Osteocyte (in vitro differentiated cells): ENCODE measurements at regions not wholly inside any gene's neighbourhood (a gene's known extent, or its start where the extent isn't known, plus 50 kb on each side); places are given as distances from the start of the nearest gene placed in this dataset.

Experiments
- DNase-seq: peaks from one replicate; pipeline ENCODE4 v3.0.0; 2021; ENCODE audit warnings: mixed read lengths; ENCODE audit not compliant: unreplicated experiment; ENCODE audit errors: extremely low spot score
- H3K27ac Mint-ChIP-seq: one replicate; pipeline ENCODE4 v1.8.0; 2021; ENCODE audit warnings: mild to moderate bottlenecking, mixed read lengths; ENCODE audit not compliant: unreplicated experiment
- H3K27me3 Mint-ChIP-seq: one replicate; pipeline ENCODE4 v1.8.0; 2021; ENCODE audit warnings: mixed read lengths; ENCODE audit not compliant: unreplicated experiment
- H3K36me3 Mint-ChIP-seq: one replicate; pipeline ENCODE4 v1.8.0; 2021; ENCODE audit warnings: mixed read lengths; ENCODE audit not compliant: unreplicated experiment
- H3K4me1 Mint-ChIP-seq: one replicate; pipeline ENCODE4 v1.8.0; 2021; ENCODE audit warnings: mixed read lengths; ENCODE audit not compliant: unreplicated experiment
- H3K4me3 Mint-ChIP-seq: one replicate; pipeline ENCODE4 v1.8.0; 2021; ENCODE audit warnings: mild to moderate bottlenecking, moderate library complexity, mixed read lengths; ENCODE audit not compliant: unreplicated experiment
- H3K9me3 Mint-ChIP-seq: one replicate; pipeline ENCODE4 v1.8.0; 2021; ENCODE audit warnings: mixed read lengths; ENCODE audit not compliant: unreplicated experiment
- TF ChIP-seq, protein P1 (sequence below): fragments of 200-600 bp; sonication (generic); IDR thresholded peaks from 2 replicates; pipeline ENCODE4 v1.5.0; 2021; ENCODE audit warnings: antibody characterized with exemption, mild to moderate bottlenecking, moderate library complexity

DNA sequence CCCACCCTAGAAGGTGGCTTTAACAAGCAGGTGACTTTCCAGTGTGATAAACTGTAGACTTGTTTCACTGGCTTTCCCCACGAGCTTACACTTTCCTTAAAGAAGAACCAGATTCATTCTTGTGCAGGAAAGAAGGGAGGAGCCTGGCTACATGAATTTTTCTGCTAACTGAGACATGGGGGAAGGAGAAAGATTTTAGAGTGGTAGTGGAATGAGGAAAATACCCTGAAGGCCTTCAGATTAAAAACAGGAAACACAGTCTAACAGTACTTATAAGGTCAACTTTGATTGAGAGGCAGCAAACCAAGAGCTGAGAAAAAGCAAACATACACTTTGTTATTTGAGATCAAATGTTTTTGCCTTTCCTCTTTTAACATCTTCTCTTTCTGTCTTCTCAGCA, 640.9 kb upstream of the PLXNA2 start:
- Mint-ChIP-seq H3K9me3 (no peaks in the 10 kb centered on the region), H3K4me1 (peaks cover 21% of the 10 kb centered on the region), H3K27ac (no peak overlapping the region), H3K4me3 (no peak overlapping the region), H3K27me3 (peaks cover 5% of the 10 kb centered on the region), H3K36me3 (no peaks in the 10 kb centered on the region)
- no peak for DNase-seq
- TF ChIP-seq, protein P1, sequence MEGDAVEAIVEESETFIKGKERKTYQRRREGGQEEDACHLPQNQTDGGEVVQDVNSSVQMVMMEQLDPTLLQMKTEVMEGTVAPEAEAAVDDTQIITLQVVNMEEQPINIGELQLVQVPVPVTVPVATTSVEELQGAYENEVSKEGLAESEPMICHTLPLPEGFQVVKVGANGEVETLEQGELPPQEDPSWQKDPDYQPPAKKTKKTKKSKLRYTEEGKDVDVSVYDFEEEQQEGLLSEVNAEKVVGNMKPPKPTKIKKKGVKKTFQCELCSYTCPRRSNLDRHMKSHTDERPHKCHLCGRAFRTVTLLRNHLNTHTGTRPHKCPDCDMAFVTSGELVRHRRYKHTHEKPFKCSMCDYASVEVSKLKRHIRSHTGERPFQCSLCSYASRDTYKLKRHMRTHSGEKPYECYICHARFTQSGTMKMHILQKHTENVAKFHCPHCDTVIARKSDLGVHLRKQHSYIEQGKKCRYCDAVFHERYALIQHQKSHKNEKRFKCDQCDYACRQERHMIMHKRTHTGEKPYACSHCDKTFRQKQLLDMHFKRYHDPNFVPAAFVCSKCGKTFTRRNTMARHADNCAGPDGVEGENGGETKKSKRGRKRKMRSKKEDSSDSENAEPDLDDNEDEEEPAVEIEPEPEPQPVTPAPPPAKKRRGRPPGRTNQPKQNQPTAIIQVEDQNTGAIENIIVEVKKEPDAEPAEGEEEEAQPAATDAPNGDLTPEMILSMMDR = no peak

DNA sequence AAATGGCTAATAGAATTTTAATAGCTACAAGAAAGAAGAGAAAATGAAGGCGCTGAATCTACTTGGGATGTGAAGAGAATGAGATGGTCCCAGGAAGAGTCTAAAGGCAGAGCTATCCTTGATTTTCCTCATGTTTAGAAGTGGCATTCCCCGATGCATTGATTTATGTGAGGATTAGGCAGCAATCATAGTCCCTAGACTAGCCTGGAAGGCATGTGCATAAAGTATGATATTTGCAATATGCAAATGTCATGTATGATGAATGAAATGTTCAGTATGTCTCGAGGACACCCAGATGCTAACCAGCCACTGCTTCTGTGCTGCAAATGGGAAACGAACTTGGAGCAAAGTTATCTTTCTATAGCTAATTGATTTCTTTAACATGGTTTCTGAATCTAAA, 641.5 kb upstream of the PLXNA2 start:
- H3K4me1 Mint-ChIP-seq = peaks cover 16% of the 10 kb centered on the region
- TF ChIP-seq, protein P1 = no peak
- no peak for DNase-seq
- H3K27me3 Mint-ChIP-seq = peaks cover 5% of the 10 kb centered on the region
- H3K9me3 Mint-ChIP-seq = no peaks in the 10 kb centered on the region
- no peak overlapping the region for H3K27ac Mint-ChIP-seq
- H3K36me3 Mint-ChIP-seq = no peaks in the 10 kb centered on the region
- H3K4me3 Mint-ChIP-seq = no peak overlapping the region

DNA sequence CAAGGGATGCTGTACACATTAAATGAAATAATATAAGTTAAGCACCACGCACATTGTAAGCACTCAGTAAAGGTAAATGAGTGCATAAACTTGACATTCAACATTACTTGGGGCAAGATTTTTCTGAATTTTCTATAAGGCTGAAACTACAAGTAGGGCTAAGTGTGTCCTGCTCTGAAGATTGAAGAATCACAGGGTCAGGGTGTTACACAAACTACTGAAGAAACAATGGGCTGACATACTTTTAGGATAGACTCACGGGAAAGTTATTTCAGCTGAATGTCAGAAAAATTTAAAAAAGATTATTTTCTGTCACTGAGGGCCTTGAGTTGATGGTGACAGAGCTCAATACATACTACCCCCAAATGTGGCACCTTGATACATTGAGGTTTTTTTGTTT, 644.2 kb upstream of the PLXNA2 start:
- no peak overlapping the region for H3K27ac Mint-ChIP-seq
- H3K9me3 Mint-ChIP-seq = no peaks in the 10 kb centered on the region
- TF ChIP-seq, protein P1 = no peak
- peaks cover 8% of the 10 kb centered on the region for H3K4me1 Mint-ChIP-seq
- peaks cover 9% of the 10 kb centered on the region for H3K27me3 Mint-ChIP-seq
- no peak overlapping the region for H3K4me3 Mint-ChIP-seq
- no peaks in the 10 kb centered on the region for H3K36me3 Mint-ChIP-seq
- no peak for DNase-seq

DNA sequence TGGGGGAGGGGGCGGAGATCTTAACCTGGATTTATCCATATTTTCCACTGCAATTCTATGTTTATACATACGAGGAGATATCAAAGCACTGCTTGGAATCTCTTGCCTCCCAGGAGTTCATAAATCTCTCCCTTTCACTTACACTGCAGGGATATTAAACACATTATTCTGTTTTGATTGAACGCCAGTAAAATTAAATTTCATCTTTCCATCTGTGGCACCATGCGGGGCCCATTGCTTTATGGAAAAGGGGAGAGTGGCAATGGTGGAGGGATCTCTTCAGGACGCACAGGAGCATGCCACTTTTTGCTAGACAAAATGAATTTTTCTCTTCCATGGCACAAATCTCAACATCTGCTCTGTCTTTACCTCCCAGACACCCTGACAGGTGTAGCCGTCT, 648.0 kb upstream of the PLXNA2 start:
- no peak overlapping the region for H3K4me3 Mint-ChIP-seq
- H3K9me3 Mint-ChIP-seq = peaks cover 5% of the 10 kb centered on the region
- DNase-seq = no peak
- no peaks in the 10 kb centered on the region for H3K36me3 Mint-ChIP-seq
- peaks cover 19% of the 10 kb centered on the region for H3K27me3 Mint-ChIP-seq
- TF ChIP-seq, protein P1 = no peak
- H3K27ac Mint-ChIP-seq = no peak overlapping the region
- no peaks in the 10 kb centered on the region for H3K4me1 Mint-ChIP-seq

DNA sequence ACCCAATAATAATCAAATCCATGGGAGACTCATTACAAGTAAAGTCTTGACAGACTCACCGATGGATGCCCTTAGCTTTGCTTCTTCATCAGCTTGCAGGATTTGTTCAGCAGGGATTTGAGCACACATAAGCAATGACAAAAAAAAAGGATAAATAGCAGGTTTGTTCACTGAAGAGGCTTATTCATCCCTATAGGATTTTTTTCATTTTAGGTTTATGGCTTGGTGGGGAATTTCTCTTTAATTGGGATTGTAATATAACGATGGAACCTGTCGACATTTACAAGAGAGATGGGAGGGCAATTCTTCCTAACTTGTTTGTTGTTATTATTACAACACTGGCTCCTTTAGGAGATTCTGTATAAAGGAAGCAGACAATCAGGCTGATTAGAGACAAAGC, 649.1 kb upstream of the PLXNA2 start:
- TF ChIP-seq, protein P1 = no peak
- Mint-ChIP-seq H3K27ac (no peak overlapping the region), H3K9me3 (peaks cover 5% of the 10 kb centered on the region), H3K27me3 (peaks cover 23% of the 10 kb centered on the region), H3K4me1 (no peaks in the 10 kb centered on the region), H3K4me3 (no peak overlapping the region), H3K36me3 (no peaks in the 10 kb centered on the region)
- no peak for DNase-seq
